Osteocyte (in vitro differentiated cells): ENCODE measurements at regions not wholly inside any gene's neighbourhood (a gene's known extent, or its start where the extent isn't known, plus 50 kb on each side); places are given as distances from the start of the nearest gene placed in this dataset.

Experiments
- DNase-seq: peaks from one replicate; pipeline ENCODE4 v3.0.0; 2021; ENCODE audit warnings: mixed read lengths; ENCODE audit not compliant: unreplicated experiment; ENCODE audit errors: extremely low spot score
- H3K27ac Mint-ChIP-seq: one replicate; pipeline ENCODE4 v1.8.0; 2021; ENCODE audit warnings: mild to moderate bottlenecking, mixed read lengths; ENCODE audit not compliant: unreplicated experiment
- H3K27me3 Mint-ChIP-seq: one replicate; pipeline ENCODE4 v1.8.0; 2021; ENCODE audit warnings: mixed read lengths; ENCODE audit not compliant: unreplicated experiment
- H3K36me3 Mint-ChIP-seq: one replicate; pipeline ENCODE4 v1.8.0; 2021; ENCODE audit warnings: mixed read lengths; ENCODE audit not compliant: unreplicated experiment
- H3K4me1 Mint-ChIP-seq: one replicate; pipeline ENCODE4 v1.8.0; 2021; ENCODE audit warnings: mixed read lengths; ENCODE audit not compliant: unreplicated experiment
- H3K4me3 Mint-ChIP-seq: one replicate; pipeline ENCODE4 v1.8.0; 2021; ENCODE audit warnings: mild to moderate bottlenecking, moderate library complexity, mixed read lengths; ENCODE audit not compliant: unreplicated experiment
- H3K9me3 Mint-ChIP-seq: one replicate; pipeline ENCODE4 v1.8.0; 2021; ENCODE audit warnings: mixed read lengths; ENCODE audit not compliant: unreplicated experiment
- CTCF ChIP-seq: fragments of 200-600 bp; sonication (generic); IDR thresholded peaks from 2 replicates; pipeline ENCODE4 v1.5.0; 2021; ENCODE audit warnings: antibody characterized with exemption, mild to moderate bottlenecking, moderate library complexity

GRCh38 chr5:82656341-82656761 is 378.2 kb upstream of the RPS23 start:
- no peaks in the 10 kb centered on the region for H3K9me3 Mint-ChIP-seq
- DNase-seq, result no peak

GRCh38 chr5:82655078-82655477 is 376.9 kb upstream of the RPS23 start:
- no peak for DNase-seq
- Mint-ChIP-seq H3K36me3 (no peaks in the 10 kb centered on the region), H3K4me1 (no peaks in the 10 kb centered on the region), H3K4me3 (no peak overlapping the region), H3K9me3 (no peaks in the 10 kb centered on the region), H3K27ac (no peak overlapping the region), H3K27me3 (peaks cover 32% of the 10 kb centered on the region)
- no peak for TF ChIP-seq CTCF

More at GRCh38 chr5:82656341-82656761, 378.2 kb upstream of the RPS23 start:
- H3K4me1 Mint-ChIP-seq, result no peaks in the 10 kb centered on the region
- H3K36me3 Mint-ChIP-seq, result no peaks in the 10 kb centered on the region
- TF ChIP-seq CTCF, result no peak
- H3K4me3 Mint-ChIP-seq, result no peak overlapping the region
- H3K27ac Mint-ChIP-seq, result no peak overlapping the region
- peaks cover 32% of the 10 kb centered on the region for H3K27me3 Mint-ChIP-seq

GRCh38 chr5:82649943-82650342 is 371.8 kb upstream of the RPS23 start:
- H3K27me3 Mint-ChIP-seq, result peaks cover 39% of the 10 kb centered on the region
- no peak overlapping the region for H3K4me3 Mint-ChIP-seq
- no peaks in the 10 kb centered on the region for H3K9me3 Mint-ChIP-seq
- DNase-seq, result no peak
- H3K27ac Mint-ChIP-seq, result no peak overlapping the region
- no peaks in the 10 kb centered on the region for H3K4me1 Mint-ChIP-seq
- H3K36me3 Mint-ChIP-seq, result no peaks in the 10 kb centered on the region
- no peak for TF ChIP-seq CTCF

GRCh38 chr5:82644766-82645165 is 366.6 kb upstream of the RPS23 start:
- H3K9me3 Mint-ChIP-seq, result no peaks in the 10 kb centered on the region
- TF ChIP-seq CTCF, result no peak
- DNase-seq, result no peak
- H3K27me3 Mint-ChIP-seq, result peaks cover 22% of the 10 kb centered on the region
- H3K4me1 Mint-ChIP-seq, result peaks cover 2% of the 10 kb centered on the region
- H3K36me3 Mint-ChIP-seq, result no peaks in the 10 kb centered on the region
- no peak overlapping the region for H3K27ac Mint-ChIP-seq
- no peak overlapping the region for H3K4me3 Mint-ChIP-seq

GRCh38 chr5:82644229-82644628 is 366.1 kb upstream of the RPS23 start:
- Mint-ChIP-seq H3K27ac (no peak overlapping the region), H3K9me3 (no peaks in the 10 kb centered on the region), H3K27me3 (peaks cover 19% of the 10 kb centered on the region), H3K4me1 (peaks cover 5% of the 10 kb centered on the region), H3K4me3 (no peak overlapping the region), H3K36me3 (no peaks in the 10 kb centered on the region)
- DNase-seq, result no peak
- TF ChIP-seq CTCF, result no peak
